Activated naive CD4-positive, alpha-beta T cell (primary cell): ENCODE measurements at regions not wholly inside any gene's neighbourhood (a gene's known extent, or its start where the extent isn't known, plus 50 kb on each side); places are given as distances from the start of the nearest gene placed in this dataset.
"Not testable (repeated sequence)": the region's sequence is repeated elsewhere in the genome, so short reads cannot be mapped to it uniquely, and the experiment has no call there.

Experiments
- DNase-seq, 4 experiments: peaks; one replicate each; lab custom pipeline; 2025; lab: John Stamatoyannopoulos, UW

- no peak for DNase-seq
Measured at GRCh38 chr15:93825682-93826081, 405.7 kb upstream of the MCTP2 start.

- DNase-seq: no peak
Measured at GRCh38 chr15:93823971-93824913, 407.1 kb upstream of the MCTP2 start.

- no peak for DNase-seq
Measured at GRCh38 chr15:93820566-93820965, 410.8 kb upstream of the MCTP2 start.

- no peak for DNase-seq
Measured at GRCh38 chr15:93819826-93820225, 411.5 kb upstream of the MCTP2 start.

GRCh38 chr15:93816815-93817214 is 414.5 kb upstream of the MCTP2 start:
- no peak for DNase-seq

- no peak for DNase-seq
Measured at GRCh38 chr15:93811305-93811704, 420.1 kb upstream of the MCTP2 start.

GRCh38 chr15:93809516-93809915 is 421.8 kb upstream of the MCTP2 start:
- no peak for DNase-seq

- DNase-seq: no peak
Measured at GRCh38 chr15:93803421-93804152, 427.8 kb upstream of the MCTP2 start.

- no peak for DNase-seq
Measured at GRCh38 chr15:93801206-93801605, 430.2 kb upstream of the MCTP2 start.

- no peak for DNase-seq
Measured at GRCh38 chr15:93800805-93801204, 430.6 kb upstream of the MCTP2 start.

GRCh38 chr15:93789441-93789840 is 441.9 kb upstream of the MCTP2 start:
- DNase-seq: no peak

GRCh38 chr15:93780073-93780472 is 451.3 kb upstream of the MCTP2 start:
- no peak for DNase-seq

GRCh38 chr15:93779341-93779740 is 452.0 kb upstream of the MCTP2 start:
- DNase-seq: no peak

- no peak for DNase-seq
Measured at GRCh38 chr15:93771196-93772030, 459.9 kb upstream of the MCTP2 start.

- no peak for DNase-seq
Measured at GRCh38 chr15:93770788-93771187, 460.6 kb upstream of the MCTP2 start.

GRCh38 chr15:93762036-93762435 is 469.3 kb upstream of the MCTP2 start:
- DNase-seq: no peak

- no peak for DNase-seq
Measured at GRCh38 chr15:93759629-93760028, 471.7 kb upstream of the MCTP2 start.

GRCh38 chr15:93758824-93759223 is 472.5 kb upstream of the MCTP2 start:
- DNase-seq: no peak

GRCh38 chr15:93748710-93749109 is 482.7 kb upstream of the MCTP2 start:
- DNase-seq: no peak

GRCh38 chr15:93734976-93735375 is 496.4 kb upstream of the MCTP2 start:
- not testable (repeated sequence) for DNase-seq

- DNase-seq: no peak
Measured at GRCh38 chr15:93730724-93731123, 500.6 kb upstream of the MCTP2 start.

GRCh38 chr15:93722165-93722564 is 509.2 kb upstream of the MCTP2 start:
- DNase-seq: no peak
